SK-N-MC (cell line): ENCODE measurements at regions not wholly inside any gene's neighbourhood (a gene's known extent, or its start where the extent isn't known, plus 50 kb on each side); places are given as distances from the start of the nearest gene placed in this dataset.
"Not testable (repeated sequence)": the region's sequence is repeated elsewhere in the genome, so short reads cannot be mapped to it uniquely, and the experiment has no call there.

ENCODE experiments used
- DNase-seq: peaks from one replicate; pipeline ENCODE4 v3.0.0-alpha.2; 2011; ENCODE audit warnings: low read depth, low spot score
- H3K27ac ChIP-seq: fragments of 200-600 bp; sonication (generic); 2 replicates; pipeline ENCODE4 v1.5.1; 2016; ENCODE audit warnings: mixed run types
- H3K36me3 ChIP-seq: fragments of 200-600 bp; sonication (generic); 2 replicates; pipeline ENCODE4 v1.6.1; 2017; ENCODE audit warnings: antibody characterized with exemption, low read length, mixed read lengths; ENCODE audit not compliant: insufficient read depth
- H3K4me3 ChIP-seq: fragments of 200-600 bp; sonication (generic); 2 replicates; pipeline ENCODE4 v1.5.1; 2016
- H3K9ac ChIP-seq: fragments of 200-600 bp; sonication (generic); 2 replicates; pipeline ENCODE4 v1.8.0; 2017; ENCODE audit warnings: mixed run types, mixed read lengths; ENCODE audit not compliant: insufficient read length
- H3K9me3 ChIP-seq: fragments of 200-600 bp; sonication (generic); 2 replicates; pipeline ENCODE4 v1.6.1; 2017; ENCODE audit warnings: low read depth, mild to moderate bottlenecking, antibody characterized with exemption, low read length, moderate library complexity, mixed read lengths
- EZH2 ChIP-seq: fragments of 200-600 bp; sonication (generic); IDR thresholded peaks from one replicate; pipeline ENCODE4 v1.6.1; 2017; ENCODE audit warnings: antibody characterized with exemption
- FOXP2 ChIP-seq: optimal IDR thresholded peaks from 2 replicates; pipeline ENCODE3; 2011; ENCODE audit warnings: mild to moderate bottlenecking, moderate library complexity; ENCODE audit not compliant: insufficient read depth; ENCODE audit errors: extremely low read length, control extremely low read depth
- POLR2AphosphoS5 ChIP-seq: IDR thresholded peaks from 2 replicates; pipeline ENCODE4 v1.6.1; 2012; ENCODE audit warnings: mild to moderate bottlenecking, low read depth, low read length, borderline replicate concordance

DNA sequence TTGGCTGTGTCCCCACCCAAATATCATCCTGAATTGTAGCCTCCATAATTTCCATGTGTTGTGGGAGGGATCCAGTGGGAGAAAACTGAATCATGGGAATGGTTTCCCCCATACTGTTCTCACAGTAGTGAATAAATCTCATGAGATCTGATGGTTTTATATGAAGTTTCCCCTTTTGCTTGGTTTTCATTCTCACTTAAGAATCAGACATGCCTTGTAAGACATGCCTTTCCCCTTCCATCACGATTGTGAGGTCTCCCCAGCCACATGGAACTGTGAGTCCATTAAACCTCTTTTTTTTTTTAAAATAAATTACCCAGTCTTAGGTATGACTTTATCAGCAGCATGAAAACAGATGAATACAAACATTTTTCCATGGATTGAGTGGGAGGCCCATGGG, 652.9 kb downstream of the ETNK1 start:
- H3K9me3 ChIP-seq: no peaks in the 10 kb centered on the region
- H3K9ac ChIP-seq: no peak overlapping the region
- no peak for TF ChIP-seq FOXP2
- no peak for TF ChIP-seq EZH2
- H3K4me3 ChIP-seq: no peak overlapping the region
- no peak for DNase-seq
- H3K36me3 ChIP-seq: no peaks in the 10 kb centered on the region
- H3K27ac ChIP-seq: no peak overlapping the region

DNA sequence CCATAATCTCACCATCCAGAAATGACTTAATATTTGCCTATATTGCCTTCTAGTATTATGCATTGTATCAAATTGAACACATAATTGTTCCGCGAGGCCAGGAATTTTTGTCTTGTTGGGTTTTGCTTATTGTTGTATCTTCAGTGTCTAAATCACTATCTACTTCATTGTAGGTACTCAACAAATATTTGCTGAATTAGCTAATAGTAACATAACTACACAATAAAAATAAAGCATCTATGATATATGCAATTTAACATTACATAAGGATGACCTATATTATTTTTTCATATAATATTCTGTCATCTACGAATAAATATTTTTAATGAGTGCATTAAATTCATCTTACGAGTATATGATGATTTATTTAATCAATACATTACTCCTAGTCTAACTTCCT, 656.3 kb downstream of the ETNK1 start:
- H3K9me3 ChIP-seq: no peaks in the 10 kb centered on the region
- H3K27ac ChIP-seq: no peak overlapping the region
- H3K9ac ChIP-seq: no peak overlapping the region
- H3K4me3 ChIP-seq: no peak overlapping the region
- DNase-seq: no peak
- no peaks in the 10 kb centered on the region for H3K36me3 ChIP-seq
- TF ChIP-seq FOXP2 (no peak), POLR2AphosphoS5 (no peak), EZH2 (no peak)

DNA sequence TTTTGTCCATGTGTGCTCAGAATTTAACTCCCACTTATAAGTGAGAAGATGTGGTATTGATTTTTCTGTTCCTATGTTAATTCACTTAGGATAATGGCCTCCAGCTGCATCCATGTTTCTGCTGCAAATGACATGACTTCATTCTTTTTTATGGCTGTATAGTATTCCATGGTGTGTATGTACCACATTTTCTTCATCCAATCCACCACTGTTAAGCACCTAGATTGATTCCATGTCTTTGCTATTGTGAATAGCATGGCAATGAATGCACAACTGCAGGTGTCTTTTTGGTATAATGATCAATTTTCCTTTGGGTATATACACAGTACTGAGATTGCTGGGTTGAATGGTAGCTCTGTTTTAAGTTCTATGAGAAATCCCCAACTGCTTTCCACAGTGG, 657.7 kb downstream of the ETNK1 start:
- no peak overlapping the region for H3K27ac ChIP-seq
- H3K9ac ChIP-seq: no peak overlapping the region
- H3K9me3 ChIP-seq: no peaks in the 10 kb centered on the region
- DNase-seq: no peak
- TF ChIP-seq FOXP2: no peak
- TF ChIP-seq POLR2AphosphoS5: no peak
- no peak for TF ChIP-seq EZH2
- no peak overlapping the region for H3K4me3 ChIP-seq
- no peaks in the 10 kb centered on the region for H3K36me3 ChIP-seq

DNA sequence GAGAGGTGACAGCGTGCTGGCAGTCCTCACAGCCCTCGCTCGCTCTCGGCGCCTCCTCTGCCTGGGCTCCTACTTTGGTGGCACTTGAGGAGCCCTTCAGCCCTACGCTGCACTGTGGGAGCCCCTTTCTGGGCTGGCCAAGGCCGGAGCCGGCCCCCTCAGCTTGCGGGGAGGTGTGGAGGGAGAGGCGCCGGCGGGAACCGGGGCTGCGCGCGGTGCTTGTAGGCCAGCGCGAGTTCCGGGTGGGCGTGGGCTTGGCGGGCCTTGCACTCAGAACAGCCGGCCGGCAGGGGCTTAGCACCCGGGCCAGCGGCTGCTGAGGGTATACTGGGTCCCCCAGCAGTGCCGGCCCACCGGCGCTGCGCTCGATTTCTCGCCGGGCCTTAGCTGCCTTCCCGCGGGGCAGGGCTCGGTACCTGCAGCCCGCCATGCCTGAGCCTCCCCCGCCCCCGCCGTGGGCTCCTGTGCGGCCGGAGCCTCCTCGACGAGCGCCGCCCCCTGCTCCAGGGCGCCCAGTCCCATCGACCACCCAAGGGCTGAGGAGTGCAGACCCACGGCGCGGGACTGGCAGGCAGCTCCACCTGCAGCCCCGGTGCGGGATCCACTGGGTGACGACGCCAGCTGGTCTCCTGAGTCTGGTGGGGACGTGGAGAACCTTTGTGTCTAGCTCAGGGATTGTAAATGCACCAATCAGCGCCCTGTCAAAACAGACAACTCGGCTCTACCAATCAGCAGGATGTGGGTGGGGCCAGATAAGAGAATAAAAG, 661.0 kb downstream of the ETNK1 start:
- DNase-seq, H3K4me3 ChIP-seq, H3K9ac ChIP-seq, H3K36me3 ChIP-seq, H3K9me3 ChIP-seq, H3K27ac ChIP-seq: not testable (repeated sequence)

DNA sequence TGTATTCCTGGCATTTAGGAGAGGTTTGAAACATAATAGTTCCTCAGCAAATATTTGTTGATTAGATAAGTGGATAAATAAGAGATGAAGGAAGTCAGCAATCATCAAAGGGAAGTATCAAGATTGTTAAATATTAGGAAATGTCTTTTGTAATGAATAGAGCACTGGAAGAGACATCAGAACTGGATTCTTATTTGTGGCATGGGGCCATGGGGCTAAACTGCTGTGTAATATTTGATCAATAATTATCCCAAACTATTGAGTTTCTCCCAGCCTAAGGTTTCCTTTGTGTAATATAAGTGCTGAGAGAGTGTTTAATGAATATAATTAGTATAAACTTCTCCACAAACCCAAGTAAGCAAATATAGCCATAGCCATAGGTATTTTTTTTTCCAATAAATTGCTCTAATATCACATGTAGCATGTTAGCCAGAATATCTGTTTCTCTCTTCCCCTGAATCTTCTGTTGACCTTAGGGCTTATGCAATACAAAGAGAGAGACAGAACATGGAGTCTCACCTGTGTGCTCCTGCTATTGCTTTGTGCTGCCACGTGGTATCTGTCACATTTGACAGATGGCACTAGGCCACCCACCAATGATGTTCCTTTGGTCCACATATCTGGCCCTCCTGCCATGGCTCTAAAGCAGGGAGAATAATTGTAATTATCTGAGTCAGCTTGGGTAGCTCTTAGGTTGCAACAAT, 658.7 kb downstream of the SOX5 start:
- DNase-seq: no peak
- Histone ChIP-seq H3K27ac (no peak overlapping the region), H3K9me3 (no peaks in the 10 kb centered on the region), H3K36me3 (no peaks in the 10 kb centered on the region), H3K9ac (no peak overlapping the region), H3K4me3 (no peak overlapping the region)
- TF ChIP-seq FOXP2 (no peak), EZH2 (no peak), POLR2AphosphoS5 (no peak)

DNA sequence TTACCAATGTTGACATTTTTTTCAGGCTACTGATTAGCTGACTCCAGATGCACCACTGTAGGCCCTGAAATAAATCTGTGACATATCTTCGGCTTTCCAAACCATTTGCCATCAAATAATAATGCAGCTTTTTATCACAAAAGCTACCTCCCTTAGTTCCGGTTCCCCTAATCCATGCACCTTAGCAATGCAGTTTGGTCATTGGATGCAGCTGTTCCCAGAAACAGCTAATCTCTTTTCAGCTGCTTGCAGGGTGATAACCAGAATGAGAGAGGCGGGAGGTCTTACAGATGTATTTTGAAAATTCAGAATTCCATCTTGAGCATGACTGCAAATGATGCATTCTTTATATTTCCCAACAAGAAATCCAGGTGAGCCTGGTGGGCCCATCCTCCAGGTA, 646.2 kb downstream of the SOX5 start:
- TF ChIP-seq EZH2 (no peak), POLR2AphosphoS5 (no peak), FOXP2 (no peak)
- no peaks in the 10 kb centered on the region for H3K36me3 ChIP-seq
- DNase-seq: no peak
- no peak overlapping the region for H3K27ac ChIP-seq
- H3K4me3 ChIP-seq: no peak overlapping the region
- H3K9ac ChIP-seq: no peak overlapping the region
- H3K9me3 ChIP-seq: no peaks in the 10 kb centered on the region

DNA sequence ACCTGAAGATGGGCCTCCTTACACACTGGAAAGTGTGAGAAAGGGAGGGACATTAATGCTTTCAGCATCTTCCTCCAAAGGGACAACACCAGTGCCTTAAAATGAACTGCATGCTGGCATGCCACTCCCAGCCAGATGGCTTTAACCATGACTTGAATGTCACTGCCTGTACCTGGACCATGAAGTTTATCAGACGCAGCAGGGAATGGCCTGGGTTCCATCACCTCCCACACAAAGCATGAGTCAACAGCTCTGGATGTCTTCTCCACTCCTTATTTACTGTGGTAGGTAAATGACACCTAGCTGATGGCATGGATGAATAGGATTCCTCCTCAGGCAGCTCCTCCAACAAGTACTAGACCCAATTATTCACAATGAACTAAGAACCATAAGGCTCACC, 645.6 kb downstream of the SOX5 start:
- TF ChIP-seq EZH2 (no peak), POLR2AphosphoS5 (no peak), FOXP2 (no peak)
- DNase-seq: no peak
- Histone ChIP-seq H3K9ac (no peak overlapping the region), H3K4me3 (no peak overlapping the region), H3K27ac (no peak overlapping the region), H3K9me3 (no peaks in the 10 kb centered on the region), H3K36me3 (no peaks in the 10 kb centered on the region)

DNA sequence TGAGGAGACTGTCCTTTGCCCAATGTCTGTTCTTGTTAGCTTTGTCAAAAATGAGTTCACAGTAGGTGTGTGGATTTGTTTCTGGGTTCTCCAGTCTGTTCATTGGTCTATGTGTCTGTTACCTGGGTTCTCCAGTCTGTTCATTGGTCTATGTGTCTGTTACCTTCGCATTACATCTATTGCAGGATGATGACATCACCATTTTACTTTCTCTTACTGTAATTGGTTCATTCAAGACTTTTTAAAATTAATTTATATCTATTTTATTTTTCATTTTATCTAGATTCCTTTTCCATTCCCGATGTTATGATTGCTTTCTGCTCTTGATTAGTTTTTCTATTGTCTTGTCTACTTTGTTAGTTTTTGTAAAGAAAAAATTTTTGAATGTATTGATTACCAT, 615.5 kb downstream of the SOX5 start:
- TF ChIP-seq EZH2 (no peak), POLR2AphosphoS5 (no peak), FOXP2 (no peak)
- no peak for DNase-seq
- Histone ChIP-seq H3K9me3 (no peaks in the 10 kb centered on the region), H3K9ac (no peak overlapping the region), H3K27ac (no peak overlapping the region), H3K4me3 (no peak overlapping the region), H3K36me3 (no peaks in the 10 kb centered on the region)

DNA sequence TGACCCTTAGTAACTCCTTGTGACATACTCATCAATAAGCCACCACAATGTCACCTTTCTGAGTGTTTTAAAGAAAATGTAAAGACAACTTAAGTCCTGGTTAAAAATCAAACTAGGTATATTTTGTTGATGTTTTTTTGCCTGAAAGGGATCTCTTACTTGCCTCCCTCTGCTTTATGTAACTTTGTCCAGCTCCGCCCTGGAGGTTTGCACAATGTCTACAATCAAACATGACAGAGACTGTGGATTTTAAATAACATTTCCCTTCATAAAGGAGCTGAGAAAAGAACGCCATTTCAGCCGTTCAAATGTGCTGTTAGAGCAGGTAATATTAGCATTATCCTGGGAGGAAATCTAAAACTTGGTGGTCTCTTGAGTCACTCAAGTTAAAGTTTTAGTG, 613.9 kb downstream of the SOX5 start:
- Histone ChIP-seq H3K4me3 (no peak overlapping the region), H3K36me3 (no peaks in the 10 kb centered on the region), H3K9ac (no peak overlapping the region), H3K27ac (no peak overlapping the region), H3K9me3 (no peaks in the 10 kb centered on the region)
- no peak for DNase-seq
- TF ChIP-seq EZH2 (no peak), FOXP2 (no peak), POLR2AphosphoS5 (no peak)
